H1 (cell line): ENCODE measurements at regions not wholly inside any gene's neighbourhood (a gene's known extent, or its start where the extent isn't known, plus 50 kb on each side); places are given as distances from the start of the nearest gene placed in this dataset.

ENCODE experiments used
- CTCF ChIA-PET: fragments of 300-600 bp; sonication (Branson Sonifier 250); formaldehyde crosslinking; loops from one replicate; lab custom pipeline; 2021; ENCODE audit not compliant: partially characterized antibody; lab: Charles Lee
- POLR2A ChIA-PET: fragments of 300-600 bp; sonication (Branson Sonifier 250); formaldehyde crosslinking; loops from one replicate; lab custom pipeline; 2021; ENCODE audit warnings: inconsistent platforms; ENCODE audit not compliant: partially characterized antibody; lab: Charles Lee
- DNase-seq, 2 experiments: peaks; one replicate each; pipeline versions ENCODE4 v3.0.0 to v3.0.0-alpha.2; 2010 to 2022; ENCODE audit warnings: low spot score in 2 of 2, low read depth in 1 of 2, mixed read lengths in 1 of 2
- FAIRE-seq: peaks from 2 replicates; lab custom pipeline; 2011; peaks lifted over from hg19 to GRCh38; lab: Jason Lieb, UNC
- H2AFZ ChIP-seq: 2 replicates; pipeline ENCODE4 v1.8.1; 2012; ENCODE audit warnings: low read length, inconsistent platforms
- H2AK5ac ChIP-seq: 2 replicates; pipeline ENCODE4 v1.6.1; 2013; ENCODE audit warnings: low read depth, low read length
- H2BK120ac ChIP-seq: replicated peaks from 2 replicates; pipeline ENCODE3; 2013; ENCODE audit warnings: low read depth, low read length, inconsistent platforms
- H2BK12ac ChIP-seq: 2 replicates; pipeline ENCODE4 v1.6.1; 2013; ENCODE audit warnings: low read depth, low read length
- H2BK15ac ChIP-seq: 2 replicates; pipeline ENCODE4 v1.6.1; 2013; ENCODE audit warnings: low read length
- H2BK20ac ChIP-seq: 2 replicates; pipeline ENCODE4 v1.6.1; 2013; ENCODE audit warnings: low read length
- H2BK5ac ChIP-seq: 2 replicates; pipeline ENCODE4 v1.6.1; 2013; ENCODE audit warnings: low read depth, low read length
- H3K14ac ChIP-seq: 2 replicates; pipeline ENCODE4 v1.6.1; 2013; ENCODE audit warnings: inconsistent platforms; ENCODE audit not compliant: insufficient read length
- H3K18ac ChIP-seq: 2 replicates; pipeline ENCODE4 v1.6.1; 2013; ENCODE audit warnings: low read length; ENCODE audit errors: extremely low read depth
- H3K23ac ChIP-seq: 2 replicates; pipeline ENCODE4 v1.6.1; 2013; ENCODE audit warnings: inconsistent platforms; ENCODE audit not compliant: insufficient read length
- H3K23me2 ChIP-seq: 2 replicates; pipeline ENCODE4 v1.6.1; 2013; ENCODE audit warnings: low read depth, low read length
- H3K27ac ChIP-seq: 2 replicates; pipeline ENCODE4 v1.6.1; 2011; ENCODE audit warnings: low read depth, low read length, inconsistent platforms
- H3K27me3 ChIP-seq, 4 experiments: replicated peaks in 1 of 4; 1 replicate in 1 of 4; 2 replicates in 3 of 4; pipeline versions ENCODE4 v1.6.1 to v1.8.1; 2011 to 2013; ENCODE audit warnings: low read length in 3 of 4, mild to moderate bottlenecking in 3 of 4, inconsistent platforms in 2 of 4, mixed read lengths in 2 of 4, moderate library complexity in 1 of 4; ENCODE audit not compliant: control insufficient read depth in 3 of 4, insufficient read depth in 3 of 4; ENCODE audit errors: extremely low read depth in 1 of 4
- H3K36me3 ChIP-seq, 4 experiments: 2 replicates each; pipeline versions ENCODE4 v1.6.1 to v1.8.1; 2011 to 2013; ENCODE audit warnings: mild to moderate bottlenecking in 4 of 4, low read length in 3 of 4, moderate library complexity in 2 of 4, control low read depth in 1 of 4, inconsistent platforms in 1 of 4; ENCODE audit not compliant: insufficient read depth in 4 of 4, control insufficient read depth in 2 of 4
- H3K4ac ChIP-seq: replicated peaks from 2 replicates; pipeline ENCODE3; 2013; ENCODE audit warnings: low read length, low read depth, mixed read lengths, inconsistent platforms; ENCODE audit not compliant: insufficient read length
- H3K4me1 ChIP-seq, 4 experiments: replicated peaks in 1 of 4; 1 replicate in 1 of 4; 2 replicates in 3 of 4; pipeline versions ENCODE4 v1.6.1 to v1.8.1; 2011 to 2013; ENCODE audit warnings: low read length in 3 of 4, inconsistent platforms in 2 of 4, mixed read lengths in 1 of 4; ENCODE audit not compliant: insufficient read depth in 4 of 4, control insufficient read depth in 3 of 4
- H3K4me2 ChIP-seq, 2 experiments: 2 replicates each; pipeline versions ENCODE4 v1.6.1 to v1.8.1; 2011 to 2013; ENCODE audit warnings: low read depth in 2 of 2, low read length in 2 of 2, control low read depth in 1 of 2, inconsistent platforms in 1 of 2, mild to moderate bottlenecking in 1 of 2; ENCODE audit not compliant: insufficient read depth in 1 of 2
- H3K4me3 ChIP-seq, 4 experiments: fragments of 200-600, 300-600 bp in 1 of 4; sonication (generic), shearing (Covaris generic), sonication (Bioruptor Twin) in 1 of 4; 2 replicates each; pipeline versions ENCODE4 v1.5.1 to v1.8.1; 2011 to 2016; ENCODE audit warnings: low read length in 4 of 4, low read depth in 3 of 4, control low read depth in 2 of 4, inconsistent platforms in 2 of 4, mild to moderate bottlenecking in 2 of 4, mixed read lengths in 1 of 4, moderate library complexity in 1 of 4; ENCODE audit not compliant: insufficient read depth in 2 of 4; ENCODE audit errors: extremely low read depth in 1 of 4
- H3K56ac ChIP-seq: replicated peaks from 2 replicates; pipeline ENCODE3; 2013; ENCODE audit warnings: low read depth, mild to moderate bottlenecking, mixed read lengths, low read length, inconsistent platforms; ENCODE audit not compliant: insufficient read length
- H3K79me1 ChIP-seq: 2 replicates; pipeline ENCODE4 v1.6.1; 2013; ENCODE audit warnings: low read depth, low read length, control low read depth
- H3K79me2 ChIP-seq, 2 experiments: 2 replicates each; pipeline versions ENCODE4 v1.6.1 to v1.8.1; 2012 to 2013; ENCODE audit warnings: low read length in 2 of 2, mild to moderate bottlenecking in 2 of 2, inconsistent platforms in 1 of 2; ENCODE audit not compliant: insufficient read depth in 2 of 2, control insufficient read depth in 1 of 2
- H3K9ac ChIP-seq, 4 experiments: replicated peaks in 1 of 4; 1 replicate in 1 of 4; 2 replicates in 3 of 4; pipeline versions ENCODE4 v1.6.1 to v1.8.1; 2011 to 2013; ENCODE audit warnings: low read depth in 3 of 4, low read length in 3 of 4, control low read depth in 2 of 4, mild to moderate bottlenecking in 2 of 4, moderate library complexity in 2 of 4, inconsistent platforms in 1 of 4; ENCODE audit errors: extremely low read depth in 1 of 4
- H3K9me3 ChIP-seq, 2 experiments: 2 replicates each; pipeline versions ENCODE4 v1.6.1 to v1.8.1; 2012 to 2013; ENCODE audit warnings: mild to moderate bottlenecking in 2 of 2, moderate library complexity in 2 of 2, control low read depth in 1 of 2, inconsistent platforms in 1 of 2, low read depth in 1 of 2, low read length in 1 of 2, mixed read lengths in 1 of 2; ENCODE audit not compliant: insufficient read depth in 2 of 2
- H4K20me1 ChIP-seq, 2 experiments: replicated peaks in 1 of 2; 2 replicates each; pipeline versions ENCODE3 to v1.8.1; 2011 to 2013; ENCODE audit warnings: inconsistent platforms in 2 of 2, low read length in 2 of 2, mild to moderate bottlenecking in 1 of 2; ENCODE audit not compliant: insufficient read depth in 2 of 2, control insufficient read depth in 1 of 2
- H4K5ac ChIP-seq: 2 replicates; pipeline ENCODE4 v1.6.1; 2013; ENCODE audit warnings: low read length, low read depth, mixed read lengths, inconsistent platforms; ENCODE audit not compliant: insufficient read length
- H4K8ac ChIP-seq: 2 replicates; pipeline ENCODE4 v1.8.0; 2013; ENCODE audit warnings: mild to moderate bottlenecking, moderate library complexity, low read length, inconsistent platforms; ENCODE audit not compliant: insufficient read depth; ENCODE audit errors: extremely low read depth
- H4K91ac ChIP-seq: replicated peaks from 2 replicates; pipeline ENCODE3; 2013; ENCODE audit warnings: low read length, mixed read lengths, inconsistent platforms; ENCODE audit not compliant: insufficient read length
- CHD1 ChIP-seq: IDR thresholded peaks from 2 replicates; pipeline ENCODE4 v1.6.1; 2012; ENCODE audit warnings: low read depth, low read length, improper control_type of control experiment
- GTF2F1 ChIP-seq: IDR thresholded peaks from 2 replicates; pipeline ENCODE4 v1.6.1; 2012; ENCODE audit warnings: low read depth, low read length, improper control_type of control experiment, borderline replicate concordance
- RNF2 ChIP-seq: fragments of 200-900, 300-1000 bp; sonication (generic); IDR thresholded peaks from 2 replicates; pipeline ENCODE4 v1.7.1; 2016; ENCODE audit warnings: borderline replicate concordance, low read depth, mild to moderate bottlenecking, antibody characterized with exemption, low read length; ENCODE audit not compliant: poor library complexity, severe bottlenecking; ENCODE audit errors: missing control alignments
- SIRT6 ChIP-seq: IDR thresholded peaks from one replicate; pipeline ENCODE4 v1.7.1; 2012; ENCODE audit warnings: low read length, inconsistent platforms
- SRF ChIP-seq: IDR thresholded peaks from 2 replicates; pipeline ENCODE4 v1.6.1; 2011; ENCODE audit warnings: mild to moderate bottlenecking, low read depth, low read length, moderate library complexity
- TAF1 ChIP-seq: IDR thresholded peaks from 2 replicates; pipeline ENCODE4 v1.6.1; 2011; ENCODE audit warnings: mild to moderate bottlenecking, low read depth, low read length
- TBP ChIP-seq: IDR thresholded peaks from 2 replicates; pipeline ENCODE4 v1.6.1; 2011; ENCODE audit warnings: low read depth, low read length, improper control_type of control experiment
- TCF12 ChIP-seq: IDR thresholded peaks from 2 replicates; pipeline ENCODE4 v1.6.1; 2011; ENCODE audit warnings: low read depth, mild to moderate bottlenecking, low read length
- WGBS, 2 experiments: shearing (Covaris generic) in 1 of 2; methylation state at CpG; one replicate each; pipeline versions ENCODE4 v1.1.6 to v1.1.7; 2013 to 2015; ENCODE audit warnings: low lambda C conversion rate in 2 of 2, mixed read lengths in 2 of 2, inconsistent platforms in 1 of 2, low coverage in 1 of 2, missing lambda C conversion rate in 1 of 2; ENCODE audit not compliant: insufficient replicate concordance in 2 of 2, insufficient coverage in 1 of 2, insufficient read length in 1 of 2; ENCODE audit errors: extremely low coverage in 1 of 2, missing lambda C conversion rate in 1 of 2; 5-methylcytosine and 5-hydroxymethylcytosine counted together

DNA sequence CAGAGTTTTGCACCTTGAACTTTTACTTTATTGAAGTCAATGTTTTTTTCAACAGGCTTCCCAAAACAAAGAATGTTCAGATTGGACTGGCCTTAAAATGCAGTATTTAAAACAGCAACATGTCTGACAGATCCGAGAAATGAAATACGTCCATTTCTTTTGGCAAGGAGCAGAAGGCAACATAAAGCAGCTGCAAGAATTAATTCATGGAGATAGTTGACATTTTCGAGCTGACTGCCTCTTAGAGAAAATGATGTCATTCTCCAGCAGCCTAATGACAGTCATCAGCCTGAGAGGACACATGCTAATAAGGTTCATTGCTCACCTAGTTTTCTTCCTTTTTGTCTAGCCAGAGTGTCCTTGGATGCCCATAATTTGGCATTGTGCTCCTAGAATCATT is 232.2 kb upstream of the SEMA6A start:
- no peaks in the 10 kb centered on the region for H4K20me1 ChIP-seq
- H4K8ac ChIP-seq, result no peak overlapping the region
- no peak overlapping the region for H3K4ac ChIP-seq
- H3K23ac ChIP-seq, result no peak overlapping the region
- H3K18ac ChIP-seq, result no peak overlapping the region
- no peak overlapping the region for H2BK120ac ChIP-seq
- H3K79me2 ChIP-seq, result no peaks in the 10 kb centered on the region
- H4K91ac ChIP-seq, result no peak overlapping the region
- no peak overlapping the region for H3K4me2 ChIP-seq
- H2AK5ac ChIP-seq, result no peak overlapping the region
- no peak overlapping the region for H3K56ac ChIP-seq
- WGBS, 2 experiments, result 87% methylated on average over 3 of the region's 3 CpGs; no CpG with 5 or more reads in 1 of the 2 experiments
- H3K27ac ChIP-seq, result no peak overlapping the region
- H3K27me3 ChIP-seq, result no peaks in the 10 kb centered on the region
- H2BK5ac ChIP-seq, result no peak overlapping the region
- no peak overlapping the region for H2BK12ac ChIP-seq
- no peaks in the 10 kb centered on the region for H3K36me3 ChIP-seq
- no peak overlapping the region for H2AFZ ChIP-seq
- ChIA-PET POLR2A (no interaction called here), CTCF (no interaction called here)
- TF ChIP-seq TBP (no peak), RNF2 (no peak), TAF1 (no peak), TCF12 (no peak), CHD1 (no peak), SRF (no peak), GTF2F1 (no peak), SIRT6 (no peak)
- DNase-seq, result no peak
- no peaks in the 10 kb centered on the region for H3K9me3 ChIP-seq
- no peak overlapping the region; the same call in 1 of the 2 replicates for H2BK20ac ChIP-seq
- H3K9ac ChIP-seq, result peak overlapping the region in 1 of 4 experiments; percentile 34; a peak in 1 of 7 replicates
- no peak overlapping the region for H3K4me3 ChIP-seq
- no peak overlapping the region for H3K14ac ChIP-seq
- peaks cover 0 to 7% (median 6%) of the 10 kb centered on the region in 4 experiments; a peak in 3 of 7 replicates for H3K4me1 ChIP-seq
- H3K23me2 ChIP-seq, result no peaks in the 10 kb centered on the region
- H2BK15ac ChIP-seq, result no peak overlapping the region
- FAIRE-seq, result no peak
- no peaks in the 10 kb centered on the region for H3K79me1 ChIP-seq
- no peak overlapping the region for H4K5ac ChIP-seq
